GM12865 (cell line): ENCODE measurements at regions not wholly inside any gene's neighbourhood (a gene's known extent, or its start where the extent isn't known, plus 50 kb on each side); places are given as distances from the start of the nearest gene placed in this dataset.

ENCODE experiments used
- DNase-seq: peaks from one replicate; pipeline ENCODE4 v3.0.0; 2010; ENCODE audit warnings: low read depth
- H3K4me3 ChIP-seq: 2 replicates; pipeline ENCODE4 v1.5.1; 2011; ENCODE audit warnings: mild to moderate bottlenecking, low read depth, low read length, control low read depth
- TF ChIP-seq, protein P1 (sequence below): IDR thresholded peaks from 2 replicates; pipeline ENCODE4 v1.5.1; 2011; ENCODE audit warnings: low read length, control low read depth, low read depth, inconsistent platforms; ENCODE audit not compliant: insufficient read depth; ENCODE audit errors: missing control alignments

DNA sequence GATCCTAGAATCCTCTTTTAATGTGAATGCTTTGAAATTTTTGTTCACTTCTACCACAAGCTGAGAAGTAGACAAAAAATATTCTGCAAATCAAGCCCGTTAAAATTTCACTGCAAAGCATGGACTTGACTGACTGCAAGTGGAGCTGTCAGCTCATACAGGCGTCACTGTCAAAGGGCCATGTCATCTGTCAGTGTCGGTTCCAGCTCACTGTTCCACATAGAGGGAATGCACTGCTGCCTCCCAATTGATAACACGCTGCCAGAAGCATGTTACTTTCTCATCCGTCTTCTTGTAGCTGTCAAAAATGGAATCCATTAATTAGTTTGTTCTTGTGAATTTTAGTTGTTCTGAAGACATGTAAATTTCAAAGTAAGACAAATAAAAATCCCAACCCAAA is 50.4 kb upstream of the FBXL4 start:
- DNase-seq = no peak
- H3K4me3 ChIP-seq = no peak overlapping the region
- TF ChIP-seq, protein P1, sequence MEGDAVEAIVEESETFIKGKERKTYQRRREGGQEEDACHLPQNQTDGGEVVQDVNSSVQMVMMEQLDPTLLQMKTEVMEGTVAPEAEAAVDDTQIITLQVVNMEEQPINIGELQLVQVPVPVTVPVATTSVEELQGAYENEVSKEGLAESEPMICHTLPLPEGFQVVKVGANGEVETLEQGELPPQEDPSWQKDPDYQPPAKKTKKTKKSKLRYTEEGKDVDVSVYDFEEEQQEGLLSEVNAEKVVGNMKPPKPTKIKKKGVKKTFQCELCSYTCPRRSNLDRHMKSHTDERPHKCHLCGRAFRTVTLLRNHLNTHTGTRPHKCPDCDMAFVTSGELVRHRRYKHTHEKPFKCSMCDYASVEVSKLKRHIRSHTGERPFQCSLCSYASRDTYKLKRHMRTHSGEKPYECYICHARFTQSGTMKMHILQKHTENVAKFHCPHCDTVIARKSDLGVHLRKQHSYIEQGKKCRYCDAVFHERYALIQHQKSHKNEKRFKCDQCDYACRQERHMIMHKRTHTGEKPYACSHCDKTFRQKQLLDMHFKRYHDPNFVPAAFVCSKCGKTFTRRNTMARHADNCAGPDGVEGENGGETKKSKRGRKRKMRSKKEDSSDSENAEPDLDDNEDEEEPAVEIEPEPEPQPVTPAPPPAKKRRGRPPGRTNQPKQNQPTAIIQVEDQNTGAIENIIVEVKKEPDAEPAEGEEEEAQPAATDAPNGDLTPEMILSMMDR = no peak
